ENCODE measurements at regions not wholly inside any gene's neighbourhood (a gene's known extent, or its start where the extent isn't known, plus 50 kb on each side); places are given as distances from the start of the nearest gene placed in this dataset.

DNA sequence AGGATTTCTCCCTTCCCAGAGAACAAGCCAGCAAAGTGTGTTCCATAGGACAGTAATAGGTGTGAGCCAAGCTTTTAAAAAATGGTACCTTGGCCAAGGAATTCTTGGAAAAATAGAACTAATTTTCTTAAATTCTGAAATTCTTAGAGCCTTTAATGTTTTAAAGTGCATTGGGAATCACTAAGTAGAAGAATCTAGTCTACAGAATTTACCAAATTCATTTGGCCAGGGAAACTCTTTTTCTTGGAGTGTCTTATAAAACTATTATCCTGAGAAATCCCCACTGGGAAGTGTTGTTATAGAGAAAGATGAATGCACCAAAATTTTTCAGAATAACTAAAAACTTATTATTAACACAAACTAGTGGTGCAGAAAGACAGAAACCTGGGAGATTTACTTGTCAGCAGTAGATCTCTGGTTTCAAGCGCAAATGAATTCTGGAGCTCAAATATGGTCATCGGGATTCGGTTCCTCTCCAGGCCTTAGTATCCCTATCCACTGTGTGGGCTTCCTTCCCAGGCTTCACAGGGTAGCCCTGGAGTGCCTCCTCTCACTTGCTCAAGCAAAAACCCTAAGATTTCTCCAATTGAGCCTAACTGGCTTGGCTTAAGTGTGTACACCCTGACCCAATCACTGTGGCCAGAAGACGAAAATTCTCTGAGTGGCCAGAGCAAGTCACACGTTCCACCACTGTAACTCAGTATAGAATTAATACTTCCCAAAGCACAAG, 217.8 kb downstream of the CHD9NB start:
- no peaks in the 10 kb centered on the region for H4K20me1 ChIP-seq (ENCODE audit: low read length)
- intact Hi-C loops (cut with micrococcal nuclease), result no loop called here

GRCh38 chr16:52832771-52833170, 219.9 kb downstream of the CHD9NB start:
- H3K9me2 ChIP-seq (replicated peaks; ENCODE audit: low read length), result no peaks in the 10 kb centered on the region
- DNase-seq (no peak), ATAC-seq (no peak)
- H2AFZ ChIP-seq (ENCODE audit: low read length), result no peak overlapping the region
- BruUV-seq (replicated peaks), result no TSS peak
- POLR2A ChIA-PET (ENCODE audit: unreplicated experiment), result no interaction called here
- H3K4me1 ChIP-seq (ENCODE audit: insufficient read depth, low read length), result no peaks in the 10 kb centered on the region
- H3K27me3 ChIP-seq (ENCODE audit: low read length), result no peaks in the 10 kb centered on the region
- TF ChIP-seq CTCF (conservative IDR thresholded peaks at IDR 0.05; ENCODE audit: low read depth, low read length), result no peak
- TF ChIP-seq EZH2phosphoT487 (IDR thresholded peaks at IDR 0.05; ENCODE audit: borderline replicate concordance, low read length), result no peak
- no peak for TF ChIP-seq EZH2 (IDR thresholded peaks at IDR 0.05; ENCODE audit: low read length, unreplicated experiment)
- no peak overlapping the region for H3K27ac ChIP-seq (ENCODE audit: low read length)
- intact Hi-C loops (cut with micrococcal nuclease), result no loop called here
- H3K9me3 ChIP-seq (ENCODE audit: low read length), result no peaks in the 10 kb centered on the region
- CTCF ChIA-PET, result no interaction called here
- H3K9ac ChIP-seq (ENCODE audit: low read length), result no peak overlapping the region
- H3K79me2 ChIP-seq (ENCODE audit: low read length), result no peaks in the 10 kb centered on the region
- no peaks in the 10 kb centered on the region for H3F3A ChIP-seq (ENCODE audit: low read length, unreplicated experiment)
- H3K4me2 ChIP-seq (ENCODE audit: low read length), result no peak overlapping the region
- no peak overlapping the region for H3K4me3 ChIP-seq (ENCODE audit: low read length)
- no peaks in the 10 kb centered on the region for H3K36me3 ChIP-seq (ENCODE audit: low read depth, low read length)
- H4K20me1 ChIP-seq (ENCODE audit: low read length), result no peaks in the 10 kb centered on the region

More for the DNA sequence above, 217.8 kb downstream of the CHD9NB start:
- no peak for TF ChIP-seq EZH2 (IDR thresholded peaks at IDR 0.05; ENCODE audit: low read length, unreplicated experiment)
- no peak for TF ChIP-seq CTCF (conservative IDR thresholded peaks at IDR 0.05; ENCODE audit: low read depth, low read length)
- TF ChIP-seq EZH2phosphoT487 (IDR thresholded peaks at IDR 0.05; ENCODE audit: borderline replicate concordance, low read length), result no peak
- H3K9me2 ChIP-seq (replicated peaks; ENCODE audit: low read length), result no peaks in the 10 kb centered on the region
- BruUV-seq (replicated peaks), result no TSS peak
- CTCF ChIA-PET, result no interaction called here
- H3K9me3 ChIP-seq (ENCODE audit: low read length), result no peaks in the 10 kb centered on the region
- H3K27me3 ChIP-seq (ENCODE audit: low read length), result no peaks in the 10 kb centered on the region
- no peak overlapping the region for H3K4me2 ChIP-seq (ENCODE audit: low read length)
- no peaks in the 10 kb centered on the region for H3K4me1 ChIP-seq (ENCODE audit: insufficient read depth, low read length)
- no peaks in the 10 kb centered on the region for H3F3A ChIP-seq (ENCODE audit: low read length, unreplicated experiment)
- no peak overlapping the region for H2AFZ ChIP-seq (ENCODE audit: low read length)
- no peak overlapping the region for H3K4me3 ChIP-seq (ENCODE audit: low read length)
- H3K9ac ChIP-seq (ENCODE audit: low read length), result no peak overlapping the region
- no peak overlapping the region for H3K27ac ChIP-seq (ENCODE audit: low read length)
- POLR2A ChIA-PET (ENCODE audit: unreplicated experiment), result no interaction called here
- no peaks in the 10 kb centered on the region for H3K36me3 ChIP-seq (ENCODE audit: low read depth, low read length)
- no peak for DNase-seq
- H3K79me2 ChIP-seq (ENCODE audit: low read length), result no peaks in the 10 kb centered on the region
- ATAC-seq, result no peak

GRCh38 chr16:52827456-52827855, 225.2 kb downstream of the CHD9NB start:
- intact Hi-C loops (cut with micrococcal nuclease), result no loop called here
- Histone ChIP-seq H4K20me1 (ENCODE audit: low read length) (no peaks in the 10 kb centered on the region), H3K4me2 (ENCODE audit: low read length) (no peak overlapping the region), H3K9me3 (ENCODE audit: low read length) (no peaks in the 10 kb centered on the region), H3K79me2 (ENCODE audit: low read length) (no peaks in the 10 kb centered on the region), H3K4me1 (ENCODE audit: insufficient read depth, low read length) (no peaks in the 10 kb centered on the region), H3K27me3 (ENCODE audit: low read length) (no peaks in the 10 kb centered on the region), H3F3A (ENCODE audit: low read length, unreplicated experiment) (no peaks in the 10 kb centered on the region), H3K4me3 (ENCODE audit: low read length) (no peak overlapping the region), H3K36me3 (ENCODE audit: low read depth, low read length) (no peaks in the 10 kb centered on the region), H3K9ac (ENCODE audit: low read length) (no peak overlapping the region), H3K27ac (ENCODE audit: low read length) (no peak overlapping the region), H2AFZ (ENCODE audit: low read length) (no peak overlapping the region), H3K9me2 (replicated peaks; ENCODE audit: low read length) (no peaks in the 10 kb centered on the region)
- ChIA-PET POLR2A (ENCODE audit: unreplicated experiment) (no interaction called here), CTCF (no interaction called here)
- no peak for TF ChIP-seq CTCF (conservative IDR thresholded peaks at IDR 0.05; ENCODE audit: low read depth, low read length)
- no peak for TF ChIP-seq EZH2phosphoT487 (IDR thresholded peaks at IDR 0.05; ENCODE audit: borderline replicate concordance, low read length)
- no peak for TF ChIP-seq EZH2 (IDR thresholded peaks at IDR 0.05; ENCODE audit: low read length, unreplicated experiment)
- ATAC-seq, result no peak
- no peak for DNase-seq
- BruUV-seq (replicated peaks), result no TSS peak

Measured in PC-3 (cell line).